H1 (cell line): ENCODE measurements at regions not wholly inside any gene's neighbourhood (a gene's known extent, or its start where the extent isn't known, plus 50 kb on each side); places are given as distances from the start of the nearest gene placed in this dataset.

Experiments
- CTCF ChIA-PET: fragments of 300-600 bp; sonication (Branson Sonifier 250); formaldehyde crosslinking; loops from one replicate; lab custom pipeline; 2021; ENCODE audit not compliant: partially characterized antibody; lab: Charles Lee
- POLR2A ChIA-PET: fragments of 300-600 bp; sonication (Branson Sonifier 250); formaldehyde crosslinking; loops from one replicate; lab custom pipeline; 2021; ENCODE audit warnings: inconsistent platforms; ENCODE audit not compliant: partially characterized antibody; lab: Charles Lee
- DNase-seq, 2 experiments: peaks; one replicate each; pipeline versions ENCODE4 v3.0.0 to v3.0.0-alpha.2; 2010 to 2022; ENCODE audit warnings: low spot score in 2 of 2, low read depth in 1 of 2, mixed read lengths in 1 of 2
- FAIRE-seq: peaks from 2 replicates; lab custom pipeline; 2011; peaks lifted over from hg19 to GRCh38; lab: Jason Lieb, UNC
- H2AFZ ChIP-seq: 2 replicates; pipeline ENCODE4 v1.8.1; 2012; ENCODE audit warnings: low read length, inconsistent platforms
- H2AK5ac ChIP-seq: 2 replicates; pipeline ENCODE4 v1.6.1; 2013; ENCODE audit warnings: low read depth, low read length
- H2BK120ac ChIP-seq: replicated peaks from 2 replicates; pipeline ENCODE3; 2013; ENCODE audit warnings: low read depth, low read length, inconsistent platforms
- H2BK12ac ChIP-seq: 2 replicates; pipeline ENCODE4 v1.6.1; 2013; ENCODE audit warnings: low read depth, low read length
- H2BK15ac ChIP-seq: 2 replicates; pipeline ENCODE4 v1.6.1; 2013; ENCODE audit warnings: low read length
- H2BK20ac ChIP-seq: 2 replicates; pipeline ENCODE4 v1.6.1; 2013; ENCODE audit warnings: low read length
- H2BK5ac ChIP-seq: 2 replicates; pipeline ENCODE4 v1.6.1; 2013; ENCODE audit warnings: low read depth, low read length
- H3K14ac ChIP-seq: 2 replicates; pipeline ENCODE4 v1.6.1; 2013; ENCODE audit warnings: inconsistent platforms; ENCODE audit not compliant: insufficient read length
- H3K18ac ChIP-seq: 2 replicates; pipeline ENCODE4 v1.6.1; 2013; ENCODE audit warnings: low read length; ENCODE audit errors: extremely low read depth
- H3K23ac ChIP-seq: 2 replicates; pipeline ENCODE4 v1.6.1; 2013; ENCODE audit warnings: inconsistent platforms; ENCODE audit not compliant: insufficient read length
- H3K23me2 ChIP-seq: 2 replicates; pipeline ENCODE4 v1.6.1; 2013; ENCODE audit warnings: low read depth, low read length
- H3K27ac ChIP-seq: 2 replicates; pipeline ENCODE4 v1.6.1; 2011; ENCODE audit warnings: low read depth, low read length, inconsistent platforms
- H3K27me3 ChIP-seq, 4 experiments: replicated peaks in 1 of 4; 1 replicate in 1 of 4; 2 replicates in 3 of 4; pipeline versions ENCODE4 v1.6.1 to v1.8.1; 2011 to 2013; ENCODE audit warnings: low read length in 3 of 4, mild to moderate bottlenecking in 3 of 4, inconsistent platforms in 2 of 4, mixed read lengths in 2 of 4, moderate library complexity in 1 of 4; ENCODE audit not compliant: control insufficient read depth in 3 of 4, insufficient read depth in 3 of 4; ENCODE audit errors: extremely low read depth in 1 of 4
- H3K36me3 ChIP-seq, 4 experiments: 2 replicates each; pipeline versions ENCODE4 v1.6.1 to v1.8.1; 2011 to 2013; ENCODE audit warnings: mild to moderate bottlenecking in 4 of 4, low read length in 3 of 4, moderate library complexity in 2 of 4, control low read depth in 1 of 4, inconsistent platforms in 1 of 4; ENCODE audit not compliant: insufficient read depth in 4 of 4, control insufficient read depth in 2 of 4
- H3K4ac ChIP-seq: replicated peaks from 2 replicates; pipeline ENCODE3; 2013; ENCODE audit warnings: low read length, low read depth, mixed read lengths, inconsistent platforms; ENCODE audit not compliant: insufficient read length
- H3K4me1 ChIP-seq, 4 experiments: replicated peaks in 1 of 4; 1 replicate in 1 of 4; 2 replicates in 3 of 4; pipeline versions ENCODE4 v1.6.1 to v1.8.1; 2011 to 2013; ENCODE audit warnings: low read length in 3 of 4, inconsistent platforms in 2 of 4, mixed read lengths in 1 of 4; ENCODE audit not compliant: insufficient read depth in 4 of 4, control insufficient read depth in 3 of 4
- H3K4me2 ChIP-seq, 2 experiments: 2 replicates each; pipeline versions ENCODE4 v1.6.1 to v1.8.1; 2011 to 2013; ENCODE audit warnings: low read depth in 2 of 2, low read length in 2 of 2, control low read depth in 1 of 2, inconsistent platforms in 1 of 2, mild to moderate bottlenecking in 1 of 2; ENCODE audit not compliant: insufficient read depth in 1 of 2
- H3K4me3 ChIP-seq, 4 experiments: fragments of 200-600, 300-600 bp in 1 of 4; sonication (generic), shearing (Covaris generic), sonication (Bioruptor Twin) in 1 of 4; 2 replicates each; pipeline versions ENCODE4 v1.5.1 to v1.8.1; 2011 to 2016; ENCODE audit warnings: low read length in 4 of 4, low read depth in 3 of 4, control low read depth in 2 of 4, inconsistent platforms in 2 of 4, mild to moderate bottlenecking in 2 of 4, mixed read lengths in 1 of 4, moderate library complexity in 1 of 4; ENCODE audit not compliant: insufficient read depth in 2 of 4; ENCODE audit errors: extremely low read depth in 1 of 4
- H3K56ac ChIP-seq: replicated peaks from 2 replicates; pipeline ENCODE3; 2013; ENCODE audit warnings: low read depth, mild to moderate bottlenecking, mixed read lengths, low read length, inconsistent platforms; ENCODE audit not compliant: insufficient read length
- H3K79me1 ChIP-seq: 2 replicates; pipeline ENCODE4 v1.6.1; 2013; ENCODE audit warnings: low read depth, low read length, control low read depth
- H3K79me2 ChIP-seq, 2 experiments: 2 replicates each; pipeline versions ENCODE4 v1.6.1 to v1.8.1; 2012 to 2013; ENCODE audit warnings: low read length in 2 of 2, mild to moderate bottlenecking in 2 of 2, inconsistent platforms in 1 of 2; ENCODE audit not compliant: insufficient read depth in 2 of 2, control insufficient read depth in 1 of 2
- H3K9ac ChIP-seq, 4 experiments: replicated peaks in 1 of 4; 1 replicate in 1 of 4; 2 replicates in 3 of 4; pipeline versions ENCODE4 v1.6.1 to v1.8.1; 2011 to 2013; ENCODE audit warnings: low read depth in 3 of 4, low read length in 3 of 4, control low read depth in 2 of 4, mild to moderate bottlenecking in 2 of 4, moderate library complexity in 2 of 4, inconsistent platforms in 1 of 4; ENCODE audit errors: extremely low read depth in 1 of 4
- H3K9me3 ChIP-seq, 2 experiments: 2 replicates each; pipeline versions ENCODE4 v1.6.1 to v1.8.1; 2012 to 2013; ENCODE audit warnings: mild to moderate bottlenecking in 2 of 2, moderate library complexity in 2 of 2, control low read depth in 1 of 2, inconsistent platforms in 1 of 2, low read depth in 1 of 2, low read length in 1 of 2, mixed read lengths in 1 of 2; ENCODE audit not compliant: insufficient read depth in 2 of 2
- H4K20me1 ChIP-seq, 2 experiments: replicated peaks in 1 of 2; 2 replicates each; pipeline versions ENCODE3 to v1.8.1; 2011 to 2013; ENCODE audit warnings: inconsistent platforms in 2 of 2, low read length in 2 of 2, mild to moderate bottlenecking in 1 of 2; ENCODE audit not compliant: insufficient read depth in 2 of 2, control insufficient read depth in 1 of 2
- H4K5ac ChIP-seq: 2 replicates; pipeline ENCODE4 v1.6.1; 2013; ENCODE audit warnings: low read length, low read depth, mixed read lengths, inconsistent platforms; ENCODE audit not compliant: insufficient read length
- H4K8ac ChIP-seq: 2 replicates; pipeline ENCODE4 v1.8.0; 2013; ENCODE audit warnings: mild to moderate bottlenecking, moderate library complexity, low read length, inconsistent platforms; ENCODE audit not compliant: insufficient read depth; ENCODE audit errors: extremely low read depth
- H4K91ac ChIP-seq: replicated peaks from 2 replicates; pipeline ENCODE3; 2013; ENCODE audit warnings: low read length, mixed read lengths, inconsistent platforms; ENCODE audit not compliant: insufficient read length
- CBX5 ChIP-seq: fragments of 300-800, 300-1000 bp; sonication (generic); IDR thresholded peaks from 2 replicates; pipeline ENCODE4 v1.7.1; 2016; ENCODE audit warnings: antibody characterized with exemption, low read length, low read depth
- CREB1 ChIP-seq: IDR thresholded peaks from 2 replicates; pipeline ENCODE4 v1.6.1; 2012; ENCODE audit warnings: inconsistent platforms
- WGBS, 2 experiments: shearing (Covaris generic) in 1 of 2; methylation state at CpG; one replicate each; pipeline versions ENCODE4 v1.1.6 to v1.1.7; 2013 to 2015; ENCODE audit warnings: low lambda C conversion rate in 2 of 2, mixed read lengths in 2 of 2, inconsistent platforms in 1 of 2, low coverage in 1 of 2, missing lambda C conversion rate in 1 of 2; ENCODE audit not compliant: insufficient replicate concordance in 2 of 2, insufficient coverage in 1 of 2, insufficient read length in 1 of 2; ENCODE audit errors: extremely low coverage in 1 of 2, missing lambda C conversion rate in 1 of 2; 5-methylcytosine and 5-hydroxymethylcytosine counted together

- Histone ChIP-seq H3K23ac (no peak overlapping the region), H2BK5ac (no peak overlapping the region), H3K36me3 (no peaks in the 10 kb centered on the region), H3K9me3 (peaks cover 0 to 2% of the 10 kb centered on the region in 2 experiments; a peak in 1 of 4 replicates), H4K91ac (no peak overlapping the region), H3K4me1 (peaks cover 0 to 6% (median 2%) of the 10 kb centered on the region in 4 experiments; a peak in 3 of 7 replicates), H2BK12ac (no peak overlapping the region), H3K4me3 (no peak overlapping the region), H3K23me2 (0 out of 2 replicates have a peak, but pooled peaks cover 2% of the 10 kb centered on the region), H3K18ac (no peak overlapping the region), H3K79me2 (no peaks in the 10 kb centered on the region), H3K4ac (no peak overlapping the region), H3K9ac (no peak overlapping the region), H4K8ac (no peak overlapping the region), H2BK120ac (no peak overlapping the region), H3K14ac (no peak overlapping the region), H4K5ac (no peak overlapping the region), H3K56ac (no peak overlapping the region), H3K27me3 (no peaks in the 10 kb centered on the region), H2BK15ac (no peak overlapping the region), H3K79me1 (no peaks in the 10 kb centered on the region), H4K20me1 (no peaks in the 10 kb centered on the region), H2AFZ (no peak overlapping the region), H2BK20ac (no peak overlapping the region), H2AK5ac (no peak overlapping the region)
- peak in 1 of 2 experiments; percentile 20 for DNase-seq
- CTCF ChIA-PET, result no interaction called here
- FAIRE-seq, result no peak
- POLR2A ChIA-PET, result no interaction called here
- 86% methylated on average over 5 of the region's 5 CpGs; no CpG with 5 or more reads in 1 of the 2 experiments for WGBS, 2 experiments
- TF ChIP-seq CREB1, result no peak
- TF ChIP-seq CBX5, result no peak
- TF ChIP-seq, all 59 proteins: peak for 0
- Histone ChIP-seq H3K27ac (no peak overlapping the region), H3K4me2 (no peak overlapping the region)
These were observed 120.8 kb upstream of the NPAS2 start for GRCh38 chr2:100699131-100699530.
